ENCODE measurements at regions not wholly inside any gene's neighbourhood (a gene's known extent, or its start where the extent isn't known, plus 50 kb on each side); places are given as distances from the start of the nearest gene placed in this dataset.

DNA sequence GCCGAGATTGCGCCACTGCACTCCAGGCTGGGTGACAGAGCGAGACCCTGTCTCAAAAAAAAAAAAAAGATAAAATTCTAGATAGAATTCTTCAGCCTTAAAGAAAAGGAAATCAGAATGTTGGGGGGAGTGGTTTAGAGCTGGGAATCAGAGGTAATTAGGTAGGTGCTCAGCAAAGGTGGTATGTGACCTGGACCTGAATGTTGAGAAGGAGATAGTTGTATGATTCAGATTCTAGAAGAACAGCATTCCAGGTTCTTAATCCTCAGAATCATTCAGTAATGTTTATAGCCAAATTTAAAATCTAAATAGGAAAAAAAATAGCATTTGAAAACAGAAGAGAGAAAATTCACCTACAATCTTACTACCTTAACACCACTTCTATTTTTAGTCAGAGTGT is 71.3 kb upstream of the UBE2E1 start:
- no peak for DNase-seq (ENCODE audit: insufficient read length, low spot score)
- no peak for FAIRE-seq

DNA sequence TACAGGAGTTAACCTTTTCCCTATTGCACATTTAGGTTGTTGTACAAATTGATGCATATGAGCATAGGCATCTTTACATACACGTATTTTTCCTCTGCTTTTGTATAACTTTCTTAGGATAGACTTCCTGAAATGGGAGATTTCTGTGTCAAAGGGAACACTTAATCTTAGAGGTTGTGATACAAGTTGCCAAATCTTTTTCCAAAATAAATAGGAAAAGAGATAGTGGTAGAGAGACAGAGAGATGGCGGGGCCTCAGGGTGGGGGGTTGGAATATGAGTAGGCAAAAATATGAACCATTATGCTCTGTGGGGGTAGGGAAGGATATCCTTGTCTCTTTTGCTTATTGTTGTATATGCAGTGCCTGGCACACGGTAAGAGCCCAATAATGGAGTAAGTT is 70.7 kb upstream of the UBE2E1 start:
- FAIRE-seq (no peak), DNase-seq (ENCODE audit: insufficient read length, low spot score) (no peak)
- TF ChIP-seq, protein P1, sequence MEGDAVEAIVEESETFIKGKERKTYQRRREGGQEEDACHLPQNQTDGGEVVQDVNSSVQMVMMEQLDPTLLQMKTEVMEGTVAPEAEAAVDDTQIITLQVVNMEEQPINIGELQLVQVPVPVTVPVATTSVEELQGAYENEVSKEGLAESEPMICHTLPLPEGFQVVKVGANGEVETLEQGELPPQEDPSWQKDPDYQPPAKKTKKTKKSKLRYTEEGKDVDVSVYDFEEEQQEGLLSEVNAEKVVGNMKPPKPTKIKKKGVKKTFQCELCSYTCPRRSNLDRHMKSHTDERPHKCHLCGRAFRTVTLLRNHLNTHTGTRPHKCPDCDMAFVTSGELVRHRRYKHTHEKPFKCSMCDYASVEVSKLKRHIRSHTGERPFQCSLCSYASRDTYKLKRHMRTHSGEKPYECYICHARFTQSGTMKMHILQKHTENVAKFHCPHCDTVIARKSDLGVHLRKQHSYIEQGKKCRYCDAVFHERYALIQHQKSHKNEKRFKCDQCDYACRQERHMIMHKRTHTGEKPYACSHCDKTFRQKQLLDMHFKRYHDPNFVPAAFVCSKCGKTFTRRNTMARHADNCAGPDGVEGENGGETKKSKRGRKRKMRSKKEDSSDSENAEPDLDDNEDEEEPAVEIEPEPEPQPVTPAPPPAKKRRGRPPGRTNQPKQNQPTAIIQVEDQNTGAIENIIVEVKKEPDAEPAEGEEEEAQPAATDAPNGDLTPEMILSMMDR (IDR thresholded peaks at IDR 0.05; ENCODE audit: insufficient read depth, missing control alignments) = no peak

More for the DNA sequence above, 71.3 kb upstream of the UBE2E1 start:
- TF ChIP-seq, protein P1 (IDR thresholded peaks at IDR 0.05; ENCODE audit: insufficient read depth, missing control alignments) = no peak

DNA sequence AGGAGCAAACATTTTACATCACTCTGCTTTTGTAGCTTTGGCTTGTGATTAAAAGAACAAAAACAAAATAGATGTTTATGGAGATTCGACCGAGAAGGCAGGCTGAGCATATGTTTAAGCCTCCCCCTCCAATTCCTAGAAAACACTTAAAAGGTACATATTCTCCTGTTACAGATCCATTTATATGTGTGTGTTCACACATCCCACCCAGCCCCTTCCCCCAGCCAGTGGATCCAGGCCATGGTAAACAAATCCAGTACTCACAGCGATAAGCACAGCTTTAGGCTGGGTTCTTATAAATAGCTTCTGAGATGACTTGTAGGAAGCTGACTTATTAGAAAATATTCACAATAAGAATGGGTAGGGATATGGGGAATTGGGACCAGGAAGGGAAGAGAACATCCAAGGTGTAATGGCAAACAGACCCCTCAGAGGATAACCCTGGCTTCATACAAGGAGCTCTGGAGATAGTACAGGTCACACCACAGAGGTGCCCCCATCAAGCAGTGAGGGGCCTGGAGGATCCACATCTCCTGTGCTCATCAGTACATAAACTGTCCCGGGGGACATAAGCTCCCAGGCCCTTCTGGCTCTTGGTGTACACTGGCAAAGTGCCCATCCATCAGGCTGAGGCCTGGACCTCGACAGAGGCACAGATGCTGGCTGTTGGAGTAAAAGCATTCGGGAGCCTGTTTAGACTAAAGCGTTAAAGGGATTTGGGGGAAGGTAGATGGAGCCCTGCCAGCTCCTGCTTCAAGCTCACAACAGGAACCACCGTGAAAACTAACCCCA is 70.0 kb upstream of the UBE2E1 start:
- DNase-seq (ENCODE audit: insufficient read length, low spot score) (no peak), FAIRE-seq (no peak)
- TF ChIP-seq, protein P1 (IDR thresholded peaks at IDR 0.05; ENCODE audit: insufficient read depth, missing control alignments) = no peak

DNA sequence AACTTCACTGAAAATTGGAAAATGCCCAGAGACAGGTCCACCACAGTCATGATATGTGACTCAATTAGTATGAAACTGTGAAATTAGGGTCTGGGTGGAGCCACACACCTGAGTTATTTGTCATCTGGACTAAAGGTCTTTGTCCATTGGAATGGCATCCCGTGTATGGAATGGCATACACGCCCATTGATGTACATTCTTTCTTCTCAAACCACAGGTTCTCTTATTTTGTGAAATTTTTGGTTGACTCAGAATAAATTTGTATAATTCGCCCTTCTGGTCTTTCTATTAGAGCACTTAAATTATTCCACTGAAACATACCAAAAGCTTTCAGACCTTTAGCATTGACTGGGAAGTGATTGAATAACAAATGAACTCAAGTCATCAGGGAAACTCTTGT is 66.8 kb upstream of the UBE2E1 start:
- FAIRE-seq = no peak
- TF ChIP-seq, protein P1 (IDR thresholded peaks at IDR 0.05; ENCODE audit: insufficient read depth, missing control alignments) = no peak
- DNase-seq (ENCODE audit: insufficient read length, low spot score) = no peak

DNA sequence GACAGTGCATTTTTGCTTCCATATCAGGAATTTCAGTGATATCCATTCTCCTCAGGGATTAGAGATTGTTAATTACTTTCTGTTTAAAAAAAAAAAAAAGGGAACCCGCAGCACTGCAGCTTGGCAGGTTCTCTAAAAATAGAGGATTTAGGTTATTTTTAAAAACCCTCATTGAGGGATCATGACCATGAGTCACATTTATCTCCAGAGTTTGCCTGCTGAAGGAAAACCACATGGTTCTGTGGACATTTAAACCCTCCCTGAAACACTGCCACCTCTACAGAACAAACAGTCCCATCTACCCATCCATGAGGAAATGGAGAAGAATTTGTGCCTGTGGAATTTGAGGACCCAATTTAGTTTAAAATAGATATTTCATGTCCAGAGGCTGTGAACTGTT is 66.2 kb upstream of the UBE2E1 start:
- DNase-seq (ENCODE audit: insufficient read length, low spot score) (no peak), FAIRE-seq (no peak)
- TF ChIP-seq, protein P1 (IDR thresholded peaks at IDR 0.05; ENCODE audit: insufficient read depth, missing control alignments) = no peak

DNA sequence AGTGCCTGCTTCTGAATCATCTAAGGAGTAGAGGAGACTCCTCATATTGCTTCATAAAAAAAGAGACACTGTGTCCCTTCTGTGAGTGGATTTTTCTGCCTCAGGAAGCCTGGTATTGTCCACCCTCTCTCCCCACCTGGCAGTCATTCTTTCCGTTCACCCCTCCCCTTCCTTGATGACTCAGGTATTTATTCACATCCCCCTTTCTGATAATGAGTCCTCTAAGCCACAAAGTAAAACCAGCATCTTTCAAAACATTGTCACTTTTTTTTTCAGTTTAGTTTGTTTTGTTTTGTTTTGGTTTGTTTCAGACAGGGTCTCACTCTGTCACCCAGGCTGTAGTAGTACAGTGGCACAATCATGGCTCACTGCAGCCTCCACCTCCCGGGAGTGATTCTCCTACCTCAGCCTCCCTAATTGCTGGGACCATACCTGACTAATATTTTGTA is 65.2 kb upstream of the UBE2E1 start:
- FAIRE-seq = no peak

More for the DNA sequence above, 65.2 kb upstream of the UBE2E1 start:
- no peak for DNase-seq (ENCODE audit: insufficient read length, low spot score)
- TF ChIP-seq, protein P1 (IDR thresholded peaks at IDR 0.05; ENCODE audit: insufficient read depth, missing control alignments) = no peak

All from D721Med (cell line).